HG03558 (cell line): ENCODE measurements at regions not wholly inside any gene's neighbourhood (a gene's known extent, or its start where the extent isn't known, plus 50 kb on each side); places are given as distances from the start of the nearest gene placed in this dataset.
"Not testable (repeated sequence)": the region's sequence is repeated elsewhere in the genome, so short reads cannot be mapped to it uniquely, and the experiment has no call there.

Experiments used
- ATAC-seq: cut with Tn5 transposase; IDR thresholded peaks from one replicate; pipeline ENCODE4 v1.9.1; 2021; ENCODE audit warnings: moderate number of reproducible peaks; ENCODE audit not compliant: unreplicated experiment; ENCODE audit errors: extremely low read depth

GRCh38 chr17:20731131-20731530, 151.6 kb downstream of the CDRT15L2 start:
- ATAC-seq: not testable (repeated sequence)

GRCh38 chr17:20733923-20734322, 154.4 kb downstream of the CDRT15L2 start:
- no peak for ATAC-seq

GRCh38 chr17:20735796-20736195, 156.3 kb downstream of the CDRT15L2 start:
- no peak for ATAC-seq

GRCh38 chr17:20737636-20738035, 158.1 kb downstream of the CDRT15L2 start:
- not testable (repeated sequence) for ATAC-seq

GRCh38 chr17:20771104-20771503, 191.6 kb downstream of the CDRT15L2 start:
- ATAC-seq: no peak

GRCh38 chr17:20774472-20775135, 195.1 kb downstream of the CDRT15L2 start:
- ATAC-seq: no peak

GRCh38 chr17:20775331-20775730, 195.8 kb downstream of the CDRT15L2 start:
- no peak for ATAC-seq

GRCh38 chr17:20779521-20779920, 200.0 kb downstream of the CDRT15L2 start:
- no peak for ATAC-seq

GRCh38 chr17:20781260-20781659, 201.7 kb downstream of the CDRT15L2 start:
- no peak for ATAC-seq

- ATAC-seq: not testable (repeated sequence)
Observed at GRCh38 chr17:20781869-20782268, 202.3 kb downstream of the CDRT15L2 start.

- ATAC-seq: no peak
Observed at GRCh38 chr17:20783091-20783490, 203.6 kb downstream of the CDRT15L2 start.

- ATAC-seq: no peak
Observed at GRCh38 chr17:20784100-20784665, 204.7 kb downstream of the CDRT15L2 start.

- no peak for ATAC-seq
Observed at GRCh38 chr17:20787281-20787680, 207.8 kb downstream of the CDRT15L2 start.

- ATAC-seq: no peak
Observed at GRCh38 chr17:20791626-20792025, 212.1 kb downstream of the CDRT15L2 start.

- ATAC-seq: not testable (repeated sequence)
Observed at GRCh38 chr17:20794532-20794931, 215.0 kb downstream of the CDRT15L2 start.

GRCh38 chr17:20797292-20797691, 217.8 kb downstream of the CDRT15L2 start:
- ATAC-seq: no peak

- no peak for ATAC-seq
Observed at GRCh38 chr17:20800146-20800545, 220.6 kb downstream of the CDRT15L2 start.

GRCh38 chr17:20805751-20806150, 226.2 kb downstream of the CDRT15L2 start:
- no peak for ATAC-seq

- ATAC-seq: not testable (repeated sequence)
Observed at GRCh38 chr17:20807566-20807965, 228.0 kb downstream of the CDRT15L2 start.

- not testable (repeated sequence) for ATAC-seq
Observed at GRCh38 chr17:20815410-20815809, 227.4 kb downstream of the USP22 start.

GRCh38 chr17:20823905-20824304, 218.9 kb downstream of the USP22 start:
- ATAC-seq: no peak

GRCh38 chr17:20825539-20825938, 217.3 kb downstream of the USP22 start:
- ATAC-seq: no peak
